Gastrocnemius medialis (tissue), 4 donors: ENCODE measurements at regions not wholly inside any gene's neighbourhood (a gene's known extent, or its start where the extent isn't known, plus 50 kb on each side); places are given as distances from the start of the nearest gene placed in this dataset.

Source experiments
- CTCF ChIP-seq, 5 experiments: fragments of 450-650 bp in 3 of 5; fragments of 200-600 bp in 2 of 5; sonication (generic) in 2 of 5; IDR thresholded peaks in 4 of 5; conservative IDR thresholded peaks in 1 of 5; 1 replicate in 4 of 5; 2 replicates in 1 of 5; pipeline ENCODE4 v1.5.1; 2016 to 2019; ENCODE audit warnings: antibody characterized with exemption in 5 of 5, mild to moderate bottlenecking in 3 of 5, moderate library complexity in 3 of 5
- POLR2A ChIP-seq, 2 donors: fragments of 450-650 bp; IDR thresholded peaks; one replicate each; pipeline ENCODE4 v1.6.1; 2017; ENCODE audit warnings: antibody characterized with exemption in 2 of 2, mild to moderate bottlenecking in 2 of 2, moderate library complexity in 2 of 2

DNA sequence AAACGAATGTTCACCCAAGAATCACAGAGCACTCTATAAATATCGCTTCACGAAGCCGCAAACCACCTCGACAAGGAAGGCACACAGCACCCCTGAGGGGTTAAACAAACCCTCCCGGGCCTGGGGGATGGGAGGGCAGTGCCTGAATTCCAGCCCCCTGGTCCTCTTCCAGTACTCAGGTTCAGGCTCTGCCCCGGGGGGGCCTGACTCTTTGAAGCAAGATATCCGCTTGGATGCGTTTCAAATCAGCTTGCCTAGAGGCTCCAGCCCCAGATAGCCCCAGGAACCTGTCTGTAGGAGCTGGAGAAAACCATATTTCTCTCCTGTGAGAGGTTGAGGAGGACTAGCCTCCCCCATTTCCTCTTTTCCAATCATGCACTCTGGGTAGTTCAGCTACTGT is 194.7 kb downstream of the WNT5A start:
- no peak for TF ChIP-seq CTCF (IDR thresholded peaks at IDR 0.05 in 4 of 5, conservative IDR thresholded peaks at IDR 0.05 in 1 of 5)
- TF ChIP-seq POLR2A (IDR thresholded peaks at IDR 0.05), result no peak
